ENCODE measurements at regions not wholly inside any gene's neighbourhood (a gene's known extent, or its start where the extent isn't known, plus 50 kb on each side); places are given as distances from the start of the nearest gene placed in this dataset.
A peak's percentile ranks its signal among the peaks of the same experiment; 100 is the strongest.

GRCh38 chr16:77043076-77043475 is 147.9 kb upstream of the MON1B start:
- no peak overlapping the region for H3K4me3 Mint-ChIP-seq (ENCODE audit: unreplicated experiment)
- Histone ChIP-seq H3K9me3 (ENCODE audit: insufficient read depth, low read depth, low read length) (no peaks in the 10 kb centered on the region), H3K27ac (ENCODE audit: low read depth, low read length) (no peak overlapping the region), H3K79me2 (ENCODE audit: insufficient read depth, low read length) (no peaks in the 10 kb centered on the region), H3K4me2 (ENCODE audit: low read length) (no peak overlapping the region), H3K4me3 (ENCODE audit: insufficient read depth, low read depth, low read length) (no peak overlapping the region), H3K4me1 (ENCODE audit: insufficient read depth, low read length) (no peaks in the 10 kb centered on the region), H2AFZ (ENCODE audit: low read depth, low read length) (no peak overlapping the region), H3K36me3 (ENCODE audit: insufficient read depth, low read length) (no peaks in the 10 kb centered on the region), H3K27me3 (ENCODE audit: insufficient read depth, low read length) (no peaks in the 10 kb centered on the region), H4K20me1 (ENCODE audit: insufficient read depth, low read length) (no peaks in the 10 kb centered on the region), H3K9ac (ENCODE audit: low read length) (no peak overlapping the region)
- TF ChIP-seq CTCF (IDR thresholded peaks at IDR 0.05; ENCODE audit: insufficient read depth, low read depth, low read length), result peak; percentile 15
- TF ChIP-seq EZH2 (IDR thresholded peaks at IDR 0.05; ENCODE audit: insufficient read depth, low read length), result no peak
- no peak overlapping the region for H3K27ac Mint-ChIP-seq (ENCODE audit: unreplicated experiment)
- no peaks in the 10 kb centered on the region for H3K4me1 Mint-ChIP-seq (ENCODE audit: low read depth, unreplicated experiment)
- FAIRE-seq (no peak), DNase-seq (ENCODE audit: low read depth) (peak; percentile 1)
- H3K36me3 Mint-ChIP-seq (ENCODE audit: low read depth, unreplicated experiment), result no peaks in the 10 kb centered on the region
- H3K27me3 Mint-ChIP-seq (ENCODE audit: low read depth, unreplicated experiment), result no peaks in the 10 kb centered on the region
- H3K9me3 Mint-ChIP-seq (ENCODE audit: unreplicated experiment), result no peaks in the 10 kb centered on the region

- DNase-seq (ENCODE audit: low read depth) (no peak), FAIRE-seq (no peak)
- Histone ChIP-seq H3K36me3 (ENCODE audit: insufficient read depth, low read length) (no peaks in the 10 kb centered on the region), H3K9ac (ENCODE audit: low read length) (no peak overlapping the region), H3K4me2 (ENCODE audit: low read length) (no peak overlapping the region), H3K27ac (ENCODE audit: low read depth, low read length) (no peak overlapping the region), H3K4me1 (ENCODE audit: insufficient read depth, low read length) (no peaks in the 10 kb centered on the region), H3K79me2 (ENCODE audit: insufficient read depth, low read length) (no peaks in the 10 kb centered on the region), H3K9me3 (ENCODE audit: insufficient read depth, low read depth, low read length) (no peaks in the 10 kb centered on the region), H3K27me3 (ENCODE audit: insufficient read depth, low read length) (no peaks in the 10 kb centered on the region), H3K4me3 (ENCODE audit: insufficient read depth, low read depth, low read length) (no peak overlapping the region), H4K20me1 (ENCODE audit: insufficient read depth, low read length) (no peaks in the 10 kb centered on the region), H2AFZ (ENCODE audit: low read depth, low read length) (no peak overlapping the region)
- no peak overlapping the region for H3K4me3 Mint-ChIP-seq (ENCODE audit: unreplicated experiment)
- H3K4me1 Mint-ChIP-seq (ENCODE audit: low read depth, unreplicated experiment), result no peaks in the 10 kb centered on the region
- H3K27me3 Mint-ChIP-seq (ENCODE audit: low read depth, unreplicated experiment), result no peaks in the 10 kb centered on the region
- H3K36me3 Mint-ChIP-seq (ENCODE audit: low read depth, unreplicated experiment), result no peaks in the 10 kb centered on the region
- peaks cover 2% of the 10 kb centered on the region for H3K9me3 Mint-ChIP-seq (ENCODE audit: unreplicated experiment)
- no peak overlapping the region for H3K27ac Mint-ChIP-seq (ENCODE audit: unreplicated experiment)
- TF ChIP-seq CTCF (IDR thresholded peaks at IDR 0.05; ENCODE audit: insufficient read depth, low read depth, low read length) (no peak), EZH2 (IDR thresholded peaks at IDR 0.05; ENCODE audit: insufficient read depth, low read length) (no peak)
Observed at GRCh38 chr16:77046206-77046605, 144.8 kb upstream of the MON1B start.

GRCh38 chr16:77048085-77048484 is 142.9 kb upstream of the MON1B start:
- no peaks in the 10 kb centered on the region for H3K27me3 ChIP-seq (ENCODE audit: insufficient read depth, low read length)
- Mint-ChIP-seq H3K4me1 (ENCODE audit: low read depth, unreplicated experiment) (no peaks in the 10 kb centered on the region), H3K9me3 (ENCODE audit: unreplicated experiment) (peaks cover 2% of the 10 kb centered on the region), H3K27me3 (ENCODE audit: low read depth, unreplicated experiment) (no peaks in the 10 kb centered on the region), H3K4me3 (ENCODE audit: unreplicated experiment) (no peak overlapping the region), H3K36me3 (ENCODE audit: low read depth, unreplicated experiment) (no peaks in the 10 kb centered on the region), H3K27ac (ENCODE audit: unreplicated experiment) (no peak overlapping the region)
- no peak overlapping the region for H3K9ac ChIP-seq (ENCODE audit: low read length)
- FAIRE-seq (no peak), DNase-seq (ENCODE audit: low read depth) (no peak)
- H3K79me2 ChIP-seq (ENCODE audit: insufficient read depth, low read length), result no peaks in the 10 kb centered on the region
- H3K4me3 ChIP-seq (ENCODE audit: insufficient read depth, low read depth, low read length), result no peak overlapping the region
- no peak overlapping the region for H3K27ac ChIP-seq (ENCODE audit: low read depth, low read length)
- H3K4me1 ChIP-seq (ENCODE audit: insufficient read depth, low read length), result no peaks in the 10 kb centered on the region
- H3K4me2 ChIP-seq (ENCODE audit: low read length), result no peak overlapping the region
- H2AFZ ChIP-seq (ENCODE audit: low read depth, low read length), result no peak overlapping the region
- H3K9me3 ChIP-seq (ENCODE audit: insufficient read depth, low read depth, low read length), result no peaks in the 10 kb centered on the region
- TF ChIP-seq EZH2 (IDR thresholded peaks at IDR 0.05; ENCODE audit: insufficient read depth, low read length) (no peak), CTCF (IDR thresholded peaks at IDR 0.05; ENCODE audit: insufficient read depth, low read depth, low read length) (no peak)
- no peaks in the 10 kb centered on the region for H3K36me3 ChIP-seq (ENCODE audit: insufficient read depth, low read length)
- no peaks in the 10 kb centered on the region for H4K20me1 ChIP-seq (ENCODE audit: insufficient read depth, low read length)

Data from astrocyte (in vitro differentiated cells and primary cell).